ENCODE measurements at regions not wholly inside any gene's neighbourhood (a gene's known extent, or its start where the extent isn't known, plus 50 kb on each side); places are given as distances from the start of the nearest gene placed in this dataset.

DNA sequence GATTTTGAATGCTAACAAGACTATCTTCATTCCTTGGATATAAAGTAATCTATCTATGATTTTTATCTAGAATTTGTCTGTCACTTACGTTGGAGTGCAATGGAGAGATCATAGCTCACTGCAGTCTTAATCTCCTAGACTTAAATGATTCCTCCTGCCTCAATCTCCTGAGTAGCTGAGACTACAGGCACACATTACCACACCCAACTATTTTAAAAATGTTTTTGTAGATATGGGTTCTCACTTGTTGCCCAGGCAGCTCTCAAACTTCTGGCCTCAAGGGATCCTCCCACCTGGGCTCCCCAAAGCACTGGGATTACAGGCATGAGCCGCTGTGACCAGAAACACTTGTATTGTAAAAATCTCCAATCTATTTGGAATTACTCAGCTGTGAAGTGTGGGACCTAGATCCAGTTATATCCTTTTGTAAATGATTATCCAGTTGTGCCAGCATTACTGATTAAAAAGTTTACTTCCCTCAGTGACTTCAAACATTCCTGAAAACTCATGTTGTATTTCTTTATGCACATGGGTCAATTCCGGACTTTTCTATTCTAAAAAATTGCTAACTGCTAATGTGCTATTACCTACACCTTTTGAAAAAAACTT, 1793.8 kb upstream of the WWC1 start:
- peaks cover 2% of the 10 kb centered on the region for H3K27me3 Mint-ChIP-seq (ENCODE audit: low read depth)
- no peaks in the 10 kb centered on the region for H3K36me3 Mint-ChIP-seq (ENCODE audit: low read depth)
- H3K9me3 Mint-ChIP-seq (ENCODE audit: low read depth), result no peaks in the 10 kb centered on the region
- TF ChIP-seq, protein P1, sequence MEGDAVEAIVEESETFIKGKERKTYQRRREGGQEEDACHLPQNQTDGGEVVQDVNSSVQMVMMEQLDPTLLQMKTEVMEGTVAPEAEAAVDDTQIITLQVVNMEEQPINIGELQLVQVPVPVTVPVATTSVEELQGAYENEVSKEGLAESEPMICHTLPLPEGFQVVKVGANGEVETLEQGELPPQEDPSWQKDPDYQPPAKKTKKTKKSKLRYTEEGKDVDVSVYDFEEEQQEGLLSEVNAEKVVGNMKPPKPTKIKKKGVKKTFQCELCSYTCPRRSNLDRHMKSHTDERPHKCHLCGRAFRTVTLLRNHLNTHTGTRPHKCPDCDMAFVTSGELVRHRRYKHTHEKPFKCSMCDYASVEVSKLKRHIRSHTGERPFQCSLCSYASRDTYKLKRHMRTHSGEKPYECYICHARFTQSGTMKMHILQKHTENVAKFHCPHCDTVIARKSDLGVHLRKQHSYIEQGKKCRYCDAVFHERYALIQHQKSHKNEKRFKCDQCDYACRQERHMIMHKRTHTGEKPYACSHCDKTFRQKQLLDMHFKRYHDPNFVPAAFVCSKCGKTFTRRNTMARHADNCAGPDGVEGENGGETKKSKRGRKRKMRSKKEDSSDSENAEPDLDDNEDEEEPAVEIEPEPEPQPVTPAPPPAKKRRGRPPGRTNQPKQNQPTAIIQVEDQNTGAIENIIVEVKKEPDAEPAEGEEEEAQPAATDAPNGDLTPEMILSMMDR (IDR thresholded peaks at IDR 0.05), result no peak
- no peaks in the 10 kb centered on the region for H3K4me1 Mint-ChIP-seq (ENCODE audit: low read depth)
- H3K27ac Mint-ChIP-seq (ENCODE audit: unreplicated experiment), result no peak overlapping the region
- DNase-seq (ENCODE audit: low spot score), result no peak
- no peak overlapping the region for H3K4me3 Mint-ChIP-seq (ENCODE audit: unreplicated experiment)

DNA sequence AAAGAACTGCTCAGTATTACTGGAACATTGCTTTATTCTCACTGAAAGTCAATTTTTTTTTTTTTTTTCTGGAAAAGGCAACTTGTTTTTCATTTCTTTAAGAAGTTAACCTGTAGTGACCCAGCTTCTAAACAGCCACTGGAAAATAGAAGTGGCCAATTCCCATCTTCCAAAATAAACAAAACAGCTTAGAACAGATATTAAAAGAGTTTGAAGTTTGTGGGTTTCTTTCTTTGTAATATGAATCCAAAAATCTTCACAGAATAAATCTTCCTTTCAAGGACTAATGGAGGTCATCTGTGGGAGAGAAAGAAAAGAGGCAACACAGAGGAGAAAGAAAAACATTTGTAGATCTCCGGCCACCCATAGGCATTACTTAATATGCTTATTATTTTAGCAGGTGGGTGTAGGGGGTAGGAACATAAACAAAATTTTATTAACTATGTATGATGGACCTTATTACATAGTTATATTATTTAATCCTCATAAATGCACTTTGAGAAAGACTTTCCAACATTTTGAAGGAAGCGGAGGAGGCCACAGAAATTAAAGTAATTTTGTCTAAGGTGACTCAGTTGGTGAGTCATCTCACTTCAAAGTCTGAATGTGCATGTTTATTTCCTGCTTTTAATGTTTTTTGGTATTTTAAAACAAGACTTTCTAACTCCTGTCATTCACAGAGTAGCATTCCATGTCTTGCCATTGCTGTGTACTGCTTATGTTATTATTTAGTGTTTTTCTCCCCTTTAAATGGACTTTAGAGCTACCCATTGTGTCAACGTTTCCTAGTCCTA, 1791.8 kb upstream of the WWC1 start:
- DNase-seq (ENCODE audit: low spot score), result no peak
- no peak overlapping the region for H3K4me3 Mint-ChIP-seq (ENCODE audit: unreplicated experiment)
- TF ChIP-seq, protein P1 (IDR thresholded peaks at IDR 0.05), result no peak
- no peaks in the 10 kb centered on the region for H3K9me3 Mint-ChIP-seq (ENCODE audit: low read depth)
- H3K36me3 Mint-ChIP-seq (ENCODE audit: low read depth), result no peaks in the 10 kb centered on the region
- no peaks in the 10 kb centered on the region for H3K4me1 Mint-ChIP-seq (ENCODE audit: low read depth)
- no peak overlapping the region for H3K27ac Mint-ChIP-seq (ENCODE audit: unreplicated experiment)
- H3K27me3 Mint-ChIP-seq (ENCODE audit: low read depth), result peaks cover 6% of the 10 kb centered on the region

DNA sequence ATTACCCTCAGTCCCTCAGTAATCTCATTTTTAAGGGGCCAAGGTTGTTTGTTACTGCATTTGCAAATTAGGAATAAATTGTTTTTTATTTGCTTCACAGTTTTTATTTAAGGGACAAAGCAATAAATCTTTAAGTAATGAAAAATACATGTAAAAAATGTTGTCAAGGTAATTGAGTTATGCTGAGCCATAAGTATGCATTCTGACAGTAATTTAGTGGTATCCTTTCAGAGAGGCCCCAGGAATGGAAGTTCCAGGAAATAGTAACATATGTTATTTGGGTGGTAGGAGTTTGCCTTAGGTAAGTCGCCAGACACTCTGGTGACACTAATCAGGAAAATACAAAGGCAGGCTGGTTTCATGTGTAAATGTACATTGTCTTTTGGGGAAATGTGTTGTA, 1787.9 kb upstream of the WWC1 start:
- Mint-ChIP-seq H3K4me3 (ENCODE audit: unreplicated experiment) (no peak overlapping the region), H3K9me3 (ENCODE audit: low read depth) (no peaks in the 10 kb centered on the region), H3K4me1 (ENCODE audit: low read depth) (no peaks in the 10 kb centered on the region), H3K36me3 (ENCODE audit: low read depth) (no peaks in the 10 kb centered on the region), H3K27me3 (ENCODE audit: low read depth) (peaks cover 6% of the 10 kb centered on the region), H3K27ac (ENCODE audit: unreplicated experiment) (no peak overlapping the region)
- no peak for DNase-seq (ENCODE audit: low spot score)
- TF ChIP-seq, protein P1 (IDR thresholded peaks at IDR 0.05), result no peak

DNA sequence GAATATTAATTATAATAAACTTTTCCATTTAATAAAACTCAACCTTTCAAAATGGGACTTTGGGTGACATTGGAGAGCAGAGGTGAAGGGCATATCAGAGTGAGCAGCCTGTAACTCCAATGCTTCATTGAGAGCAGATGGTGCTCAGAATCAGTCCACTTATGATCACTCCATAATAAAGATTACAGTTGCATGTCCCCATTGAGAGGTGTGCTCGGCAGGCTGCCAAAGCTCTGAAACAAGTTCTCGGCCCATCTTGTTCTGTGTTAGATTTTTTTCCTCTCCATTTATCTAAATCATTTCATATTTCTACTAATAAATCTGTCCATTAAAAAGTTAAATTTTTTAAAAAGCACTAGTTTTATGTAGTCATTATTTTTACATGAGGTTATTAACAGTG, 1786.4 kb upstream of the WWC1 start:
- H3K36me3 Mint-ChIP-seq (ENCODE audit: low read depth), result no peaks in the 10 kb centered on the region
- H3K4me3 Mint-ChIP-seq (ENCODE audit: unreplicated experiment), result no peak overlapping the region
- H3K27ac Mint-ChIP-seq (ENCODE audit: unreplicated experiment), result no peak overlapping the region
- H3K4me1 Mint-ChIP-seq (ENCODE audit: low read depth), result no peaks in the 10 kb centered on the region
- peaks cover 6% of the 10 kb centered on the region for H3K27me3 Mint-ChIP-seq (ENCODE audit: low read depth)
- no peak for DNase-seq (ENCODE audit: low spot score)
- H3K9me3 Mint-ChIP-seq (ENCODE audit: low read depth), result peaks cover 4% of the 10 kb centered on the region
- TF ChIP-seq, protein P1 (IDR thresholded peaks at IDR 0.05), result no peak

DNA sequence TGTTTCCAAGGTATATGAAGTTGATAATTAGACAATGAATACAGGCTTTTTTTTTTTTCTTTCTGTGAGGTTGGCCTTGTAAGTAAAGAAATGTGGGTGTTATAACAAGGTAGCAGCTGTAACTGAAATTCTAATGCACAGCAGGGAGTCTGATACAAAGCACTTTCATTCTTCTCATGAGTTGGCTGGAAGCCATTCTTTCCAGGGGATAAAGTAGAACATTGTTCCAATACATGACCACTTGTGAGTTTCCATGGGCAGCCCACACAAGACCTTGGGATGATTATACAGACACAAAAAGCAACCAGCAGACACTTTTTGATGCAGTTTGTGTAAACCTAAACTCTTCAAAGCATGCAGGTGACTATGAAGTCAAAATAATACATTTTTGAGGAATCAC, 1785.9 kb upstream of the WWC1 start:
- no peak overlapping the region for H3K27ac Mint-ChIP-seq (ENCODE audit: unreplicated experiment)
- peaks cover 4% of the 10 kb centered on the region for H3K9me3 Mint-ChIP-seq (ENCODE audit: low read depth)
- TF ChIP-seq, protein P1 (IDR thresholded peaks at IDR 0.05), result no peak
- H3K27me3 Mint-ChIP-seq (ENCODE audit: low read depth), result peaks cover 6% of the 10 kb centered on the region
- no peak overlapping the region for H3K4me3 Mint-ChIP-seq (ENCODE audit: unreplicated experiment)
- H3K36me3 Mint-ChIP-seq (ENCODE audit: low read depth), result no peaks in the 10 kb centered on the region
- DNase-seq (ENCODE audit: low spot score), result no peak
- no peaks in the 10 kb centered on the region for H3K4me1 Mint-ChIP-seq (ENCODE audit: low read depth)
